Activated CD4-positive, alpha-beta T cell treated with anti-CD3 and anti-CD28 coated beads for 36 hours (primary cell): ENCODE measurements at regions not wholly inside any gene's neighbourhood (a gene's known extent, or its start where the extent isn't known, plus 50 kb on each side); places are given as distances from the start of the nearest gene placed in this dataset.

ENCODE experiments used
- ATAC-seq: fragments of 200-7000 bp; cut with Tn5 transposase; one replicate; pipeline ENCODE4 v1.10.0; 2021; ENCODE audit warnings: mild to moderate bottlenecking, moderate library complexity
- CTCF ChIA-PET: fragments of 350-600 bp; sonication (Branson Sonifier 250); formaldehyde crosslinking; loops from one replicate; lab custom pipeline; 2021; ENCODE audit warnings: antibody characterized with exemption; lab: Charles Lee
- POLR2A ChIA-PET: fragments of 350-600 bp; sonication (Branson Sonifier 250); formaldehyde crosslinking; loops from one replicate; lab custom pipeline; 2021; ENCODE audit warnings: antibody characterized with exemption, inconsistent platforms; lab: Charles Lee
- DNase-seq: peaks from one replicate; pipeline ENCODE4 v3.0.0-alpha.2; 2020
- H3K27ac Mint-ChIP-seq: one replicate; pipeline ENCODE4 v1.8.0; 2021; ENCODE audit warnings: mixed read lengths
- H3K27me3 Mint-ChIP-seq: one replicate; pipeline ENCODE4 v1.8.0; 2021; ENCODE audit warnings: mixed read lengths
- H3K36me3 Mint-ChIP-seq: one replicate; pipeline ENCODE4 v1.8.0; 2021; ENCODE audit warnings: low read depth, mixed read lengths
- H3K4me1 Mint-ChIP-seq: one replicate; pipeline ENCODE4 v1.8.0; 2021; ENCODE audit warnings: mixed read lengths
- H3K4me3 Mint-ChIP-seq: one replicate; pipeline ENCODE4 v1.8.0; 2021; ENCODE audit warnings: mild to moderate bottlenecking, moderate library complexity, mixed read lengths
- H3K9me3 Mint-ChIP-seq: one replicate; pipeline ENCODE4 v1.8.0; 2021; ENCODE audit warnings: low read depth, mixed read lengths
- intact Hi-C, 2 experiments: fragments of 100-400 bp; cut with DNase I in 1 of 2; cut with micrococcal nuclease in 1 of 2; formaldehyde crosslinking; loops; one replicate each; pipeline versions ENCODE4 v1.14.2 to v1.15.1; 2022 to 2024; cut with DNase I, micrococcal nuclease

DNA sequence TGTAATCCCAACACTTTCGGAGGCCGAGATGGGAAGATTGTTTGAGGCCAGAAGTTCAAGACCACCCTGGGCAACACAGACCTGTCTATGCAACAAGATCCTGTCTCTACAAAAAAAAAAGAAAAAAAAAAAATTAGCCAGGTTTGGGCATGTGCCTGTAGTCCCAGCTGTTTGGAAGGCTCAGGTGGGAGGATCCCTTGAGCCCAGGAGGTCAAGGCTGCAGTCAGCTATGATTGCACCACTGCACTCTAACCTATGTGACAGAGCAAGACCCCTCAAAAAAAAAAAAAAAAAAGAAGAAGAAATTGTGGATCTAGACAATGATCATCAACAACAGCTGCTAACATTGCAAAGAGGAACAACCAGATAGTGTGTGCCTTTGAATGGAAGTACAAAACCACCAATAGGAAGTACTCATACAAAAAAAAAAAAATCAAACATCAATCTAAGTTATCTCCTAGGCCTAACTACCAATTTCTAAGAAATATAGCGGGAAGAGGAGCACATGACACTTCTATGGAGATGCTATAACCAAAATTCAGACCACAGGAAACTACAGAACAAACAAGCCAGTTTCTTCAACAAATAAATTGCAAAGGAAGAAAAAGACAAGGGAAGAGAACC is 258.7 kb downstream of the MRTFB start:
- intact Hi-C loops, result no loop called here
- DNase-seq (no peak), ATAC-seq (no peak)
- H3K36me3 Mint-ChIP-seq, result no peaks in the 10 kb centered on the region
- no peaks in the 10 kb centered on the region for H3K9me3 Mint-ChIP-seq
- no peak overlapping the region for H3K4me3 Mint-ChIP-seq
- peaks cover 4% of the 10 kb centered on the region for H3K4me1 Mint-ChIP-seq
- ChIA-PET POLR2A (no interaction called here), CTCF (no interaction called here)
- no peak overlapping the region for H3K27ac Mint-ChIP-seq
- H3K27me3 Mint-ChIP-seq, result no peaks in the 10 kb centered on the region

DNA sequence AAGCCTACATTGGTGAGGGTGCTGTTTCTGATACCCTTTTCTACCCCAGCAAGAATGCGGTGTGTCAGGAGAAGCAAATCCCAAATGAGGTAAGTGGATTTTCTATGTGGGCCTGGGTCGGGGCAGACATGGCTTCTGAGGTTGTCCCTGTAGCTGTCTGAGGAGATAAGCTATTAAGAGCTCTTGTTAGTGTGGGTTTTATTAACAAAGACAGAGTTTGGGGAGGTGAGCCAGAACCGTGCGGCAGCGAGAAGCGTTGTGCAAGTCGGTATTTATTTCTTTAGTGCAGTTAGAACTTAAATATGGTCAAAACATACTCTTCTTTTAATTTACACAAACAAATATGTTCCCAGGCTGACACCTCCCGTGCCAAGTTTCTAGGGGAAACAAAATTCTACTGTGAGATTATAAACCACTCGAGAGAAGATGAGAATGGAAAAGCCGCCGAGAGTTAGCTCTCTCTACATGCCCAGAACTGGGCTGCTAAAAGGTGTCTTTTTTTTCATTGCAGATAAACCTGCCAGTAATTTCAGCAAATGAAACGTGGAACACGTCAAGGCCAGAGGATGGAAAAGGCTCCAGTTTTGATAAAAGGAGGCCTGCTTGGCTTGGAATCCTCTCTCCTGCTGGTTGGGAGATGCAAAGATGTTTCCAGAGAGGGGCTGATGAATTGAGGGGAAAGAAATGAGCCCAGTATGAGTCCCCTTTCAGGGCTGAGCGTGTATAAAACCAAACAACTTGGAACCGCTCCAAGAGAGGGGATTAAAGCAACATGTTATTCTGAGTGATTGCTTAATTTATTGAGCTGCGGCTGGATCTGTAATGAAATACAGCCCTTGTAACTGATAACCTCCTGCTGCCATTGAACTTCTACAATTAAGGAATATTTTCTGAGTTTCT is 254.6 kb downstream of the MRTFB start:
- no peak overlapping the region for H3K4me3 Mint-ChIP-seq
- H3K27ac Mint-ChIP-seq, result no peak overlapping the region
- intact Hi-C loops, result no loop called here
- H3K27me3 Mint-ChIP-seq, result no peaks in the 10 kb centered on the region
- peaks cover 4% of the 10 kb centered on the region for H3K4me1 Mint-ChIP-seq
- DNase-seq, result no peak
- no peaks in the 10 kb centered on the region for H3K9me3 Mint-ChIP-seq
- no peaks in the 10 kb centered on the region for H3K36me3 Mint-ChIP-seq
- no peak for ATAC-seq
- ChIA-PET CTCF (interaction anchor here (0.6 kb wide), 1 partner anchor 140 kb away, joined by 3 read pairs; no protein-coding TSS in a partner anchor), POLR2A (no interaction called here)

DNA sequence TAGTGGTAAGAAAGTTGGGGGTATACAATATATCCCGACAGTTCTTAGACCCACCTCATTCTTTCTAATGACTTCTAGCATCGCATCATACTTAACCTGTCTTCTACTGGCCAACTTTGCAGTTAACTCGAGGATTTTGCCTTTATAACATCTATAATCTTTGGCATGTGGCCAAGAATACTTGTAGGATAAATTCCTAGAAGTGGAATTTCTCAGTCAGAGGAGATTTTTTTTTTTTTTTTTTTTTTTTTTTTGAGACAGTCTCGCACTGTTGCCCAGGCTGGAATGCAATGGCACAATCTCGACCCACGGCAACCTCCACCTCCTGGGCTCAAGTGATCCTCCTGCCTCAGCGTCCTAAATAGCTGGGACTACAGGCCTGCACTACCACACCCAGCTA is 253.5 kb downstream of the MRTFB start:
- H3K4me3 Mint-ChIP-seq, result no peak overlapping the region
- no peaks in the 10 kb centered on the region for H3K9me3 Mint-ChIP-seq
- H3K27me3 Mint-ChIP-seq, result no peaks in the 10 kb centered on the region
- H3K36me3 Mint-ChIP-seq, result no peaks in the 10 kb centered on the region
- H3K4me1 Mint-ChIP-seq, result no peaks in the 10 kb centered on the region
- CTCF ChIA-PET, result interaction anchor here (0.6 kb wide), 1 partner anchor 138 kb away, joined by 3 read pairs; no protein-coding TSS in a partner anchor
- DNase-seq (no peak), ATAC-seq (no peak)
- H3K27ac Mint-ChIP-seq, result no peak overlapping the region
- POLR2A ChIA-PET, result no interaction called here
- intact Hi-C loops, result no loop called here

DNA sequence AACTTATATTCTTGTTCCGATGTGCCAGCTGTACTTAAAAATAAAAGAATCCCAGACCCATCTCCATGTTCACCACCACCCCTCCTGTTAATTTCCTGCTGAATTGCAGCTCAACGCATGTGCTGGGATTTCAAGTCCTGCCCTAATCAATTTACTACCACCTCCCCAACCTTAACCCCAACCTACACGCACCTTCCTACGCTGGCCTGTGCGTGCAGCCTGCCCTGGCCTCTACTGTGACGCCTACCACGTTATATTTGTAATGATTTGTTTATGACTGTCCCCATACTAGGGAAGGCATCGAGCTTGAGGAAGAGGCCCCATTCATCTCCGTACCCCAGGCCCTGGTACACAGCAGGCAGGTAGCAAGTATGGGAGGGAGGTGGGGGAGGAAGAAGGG is 251.1 kb downstream of the MRTFB start:
- DNase-seq (no peak), ATAC-seq (no peak)
- H3K9me3 Mint-ChIP-seq, result no peaks in the 10 kb centered on the region
- no peak overlapping the region for H3K4me3 Mint-ChIP-seq
- ChIA-PET POLR2A (no interaction called here), CTCF (interaction anchor here (1.1 kb wide), 1 partner anchor 14 kb away, joined by 5 read pairs; no protein-coding TSS in a partner anchor)
- no peaks in the 10 kb centered on the region for H3K36me3 Mint-ChIP-seq
- no peak overlapping the region for H3K27ac Mint-ChIP-seq
- H3K27me3 Mint-ChIP-seq, result no peaks in the 10 kb centered on the region
- H3K4me1 Mint-ChIP-seq, result no peaks in the 10 kb centered on the region
- intact Hi-C loops, result no loop called here

DNA sequence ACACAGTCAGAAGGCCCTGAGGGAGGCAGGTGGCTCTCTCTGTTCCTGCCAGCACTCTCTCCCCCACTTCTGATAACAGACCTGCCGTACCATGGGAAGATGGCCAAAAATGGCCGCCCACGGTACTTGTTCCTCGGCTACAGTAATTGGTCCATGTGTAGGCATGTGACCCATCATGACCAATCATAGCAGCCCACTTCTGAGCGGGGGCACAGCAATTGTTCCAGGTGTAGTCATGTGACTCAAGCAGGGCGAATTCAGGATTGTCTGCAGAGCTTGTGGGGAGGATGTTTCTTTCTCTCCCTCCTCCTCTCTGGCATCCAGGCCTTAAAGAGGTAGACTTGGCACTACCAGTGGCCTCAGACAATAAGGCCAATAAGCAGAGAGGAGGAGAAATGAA is 250.4 kb downstream of the MRTFB start:
- CTCF ChIA-PET, result interaction anchor here (1.1 kb wide), 1 partner anchor 14 kb away, joined by 5 read pairs; no protein-coding TSS in a partner anchor
- Mint-ChIP-seq H3K27ac (no peak overlapping the region), H3K4me3 (no peak overlapping the region)

DNA sequence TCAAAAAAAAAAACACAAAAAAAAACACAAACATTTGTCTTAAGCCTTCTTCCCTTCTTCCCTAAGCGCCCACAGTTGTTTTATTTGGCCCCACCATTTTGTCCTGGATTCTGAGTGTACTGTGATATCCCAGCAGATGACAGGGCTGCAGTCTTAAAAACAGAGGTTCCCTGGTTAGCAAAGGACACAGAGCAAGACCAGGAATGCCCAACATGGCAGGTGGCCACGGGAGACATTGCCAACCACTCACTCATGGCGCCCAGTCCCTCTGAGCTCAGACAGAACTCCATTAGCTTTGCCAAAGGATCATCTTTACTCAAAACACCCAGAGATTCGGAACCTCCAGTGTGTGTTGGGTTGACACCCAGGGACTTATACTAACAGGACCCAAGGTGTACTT is 249.3 kb downstream of the MRTFB start:
- ChIA-PET POLR2A (no interaction called here), CTCF (no interaction called here)
- no peaks in the 10 kb centered on the region for H3K4me1 Mint-ChIP-seq
- no peak overlapping the region for H3K4me3 Mint-ChIP-seq
- DNase-seq, result no peak
- no peaks in the 10 kb centered on the region for H3K9me3 Mint-ChIP-seq
- H3K36me3 Mint-ChIP-seq, result no peaks in the 10 kb centered on the region
- H3K27me3 Mint-ChIP-seq, result no peaks in the 10 kb centered on the region
- intact Hi-C loops, result no loop called here
- ATAC-seq, result no peak
- no peak overlapping the region for H3K27ac Mint-ChIP-seq

More for the DNA sequence above, 250.4 kb downstream of the MRTFB start:
- POLR2A ChIA-PET, result no interaction called here
- Mint-ChIP-seq H3K4me1 (no peaks in the 10 kb centered on the region), H3K36me3 (no peaks in the 10 kb centered on the region), H3K9me3 (no peaks in the 10 kb centered on the region), H3K27me3 (no peaks in the 10 kb centered on the region)
- DNase-seq, result no peak
- intact Hi-C loops, result no loop called here
- ATAC-seq, result no peak
